Stimulated activated memory B cell treated with anti-CD40 and anti-IgM and Interleukin-4, amounts not matched to agents 10 μg/mL and 1 μg/mL and 100 μg/mL, for 72 hours (primary cell): ENCODE measurements at regions not wholly inside any gene's neighbourhood (a gene's known extent, or its start where the extent isn't known, plus 50 kb on each side); places are given as distances from the start of the nearest gene placed in this dataset.
A peak's percentile ranks its signal among the peaks of the same experiment; 100 is the strongest.

Source experiments
- ATAC-seq: fragments of 150-1000 bp; cut with Tn5 transposase; 2 replicates; pipeline ENCODE4 v1.10.0; 2021
- H3K27ac Mint-ChIP-seq: one replicate; pipeline ENCODE4 v1.8.0; 2022; ENCODE audit warnings: mild to moderate bottlenecking, mixed read lengths
- H3K27me3 Mint-ChIP-seq: one replicate; pipeline ENCODE4 v1.8.0; 2022; ENCODE audit warnings: mixed read lengths
- H3K36me3 Mint-ChIP-seq: one replicate; pipeline ENCODE4 v1.8.0; 2022; ENCODE audit warnings: mixed read lengths
- H3K4me1 Mint-ChIP-seq: one replicate; pipeline ENCODE4 v1.8.0; 2022; ENCODE audit warnings: mixed read lengths
- H3K4me3 Mint-ChIP-seq: one replicate; pipeline ENCODE4 v1.8.0; 2022; ENCODE audit warnings: mild to moderate bottlenecking, moderate library complexity, mixed read lengths
- H3K9me3 Mint-ChIP-seq: one replicate; pipeline ENCODE4 v1.8.0; 2022; ENCODE audit warnings: mixed read lengths

DNA sequence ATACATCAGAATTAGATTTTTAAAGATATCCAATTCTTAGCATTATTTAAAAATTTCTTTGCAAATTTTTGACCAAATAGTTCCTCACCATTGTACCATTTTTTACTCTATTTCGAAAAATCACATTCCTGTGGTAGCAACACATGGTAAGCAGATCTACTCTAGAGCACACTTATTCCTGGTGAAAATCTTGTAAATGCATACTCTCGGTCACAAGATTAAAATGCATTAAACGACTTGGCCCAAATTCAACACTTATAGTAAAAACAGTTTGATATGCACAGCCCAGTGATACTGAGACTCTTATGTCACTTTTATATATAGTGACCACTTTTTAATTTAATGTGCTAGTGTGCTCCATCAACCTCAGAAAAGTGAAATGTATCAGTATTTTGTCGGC lies 208.8 kb upstream of the TARS1 start:
- H3K36me3 Mint-ChIP-seq, result no peaks in the 10 kb centered on the region
- peaks cover 9% of the 10 kb centered on the region for H3K27me3 Mint-ChIP-seq
- no peak overlapping the region for H3K27ac Mint-ChIP-seq
- H3K9me3 Mint-ChIP-seq, result no peaks in the 10 kb centered on the region
- ATAC-seq, result no peak
- H3K4me3 Mint-ChIP-seq, result no peak overlapping the region
- H3K4me1 Mint-ChIP-seq, result peaks cover 8% of the 10 kb centered on the region

DNA sequence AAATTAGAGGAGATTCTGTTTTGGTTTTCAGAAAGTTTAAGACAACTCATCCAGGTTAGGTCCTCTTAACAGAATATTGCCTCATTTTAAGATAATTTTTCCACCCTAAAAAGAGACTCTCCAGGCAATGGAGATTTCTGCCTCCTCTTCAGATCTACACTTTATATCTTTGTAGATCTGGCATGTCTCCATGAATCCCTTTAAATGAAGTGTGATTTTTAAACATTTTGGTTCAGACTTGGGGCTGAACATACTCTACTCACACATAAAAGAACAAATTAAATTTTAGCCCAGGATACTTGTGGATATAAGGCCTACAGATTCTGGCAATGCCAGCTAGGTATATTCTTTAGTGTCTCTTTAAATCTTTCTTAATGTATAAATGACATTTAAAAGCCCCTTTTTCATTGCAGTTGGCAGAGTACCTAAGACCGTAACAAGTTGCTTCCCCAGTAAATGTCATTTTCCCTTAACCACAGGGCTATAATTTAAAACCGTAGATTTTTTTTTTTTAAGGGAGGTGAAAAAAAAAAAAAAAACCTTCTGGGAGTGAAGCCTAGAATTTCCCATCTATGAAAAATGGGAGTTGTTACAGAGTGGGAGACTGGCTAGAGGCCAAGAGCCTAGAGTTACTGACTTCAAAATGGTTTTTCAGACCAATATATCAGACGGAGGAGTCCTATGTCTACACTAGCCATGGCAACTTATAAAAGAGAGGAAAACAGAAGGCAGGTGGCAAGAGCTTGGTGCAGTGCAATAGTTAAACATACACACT lies 207.8 kb upstream of the TARS1 start:
- no peak overlapping the region for H3K27ac Mint-ChIP-seq
- no peak overlapping the region for H3K4me3 Mint-ChIP-seq
- H3K27me3 Mint-ChIP-seq, result peaks cover 9% of the 10 kb centered on the region
- ATAC-seq, result no peak
- no peaks in the 10 kb centered on the region for H3K9me3 Mint-ChIP-seq
- H3K36me3 Mint-ChIP-seq, result no peaks in the 10 kb centered on the region
- H3K4me1 Mint-ChIP-seq, result peaks cover 8% of the 10 kb centered on the region

DNA sequence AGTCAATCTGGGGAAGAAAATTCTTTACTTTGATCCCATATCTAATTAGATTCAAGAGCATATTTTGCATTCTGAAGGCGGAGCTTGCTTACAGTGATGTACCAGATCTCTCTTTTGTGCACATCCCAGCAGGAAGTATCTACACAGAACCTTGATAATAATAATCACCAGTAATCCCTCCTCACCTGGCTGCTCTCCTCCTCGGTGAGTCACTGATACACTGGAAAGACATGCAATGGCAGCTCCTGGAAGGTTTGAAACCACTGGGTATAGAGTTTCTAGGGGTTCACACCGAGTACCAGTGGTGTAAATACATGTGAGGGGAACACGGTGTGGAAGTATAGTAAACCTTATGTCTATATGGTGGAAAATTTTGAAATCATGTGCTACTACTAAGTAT lies 205.5 kb upstream of the TARS1 start:
- Mint-ChIP-seq H3K4me1 (peaks cover 8% of the 10 kb centered on the region), H3K27me3 (no peaks in the 10 kb centered on the region), H3K4me3 (no peak overlapping the region), H3K36me3 (no peaks in the 10 kb centered on the region), H3K9me3 (no peaks in the 10 kb centered on the region), H3K27ac (no peak overlapping the region)
- ATAC-seq, result no peak

DNA sequence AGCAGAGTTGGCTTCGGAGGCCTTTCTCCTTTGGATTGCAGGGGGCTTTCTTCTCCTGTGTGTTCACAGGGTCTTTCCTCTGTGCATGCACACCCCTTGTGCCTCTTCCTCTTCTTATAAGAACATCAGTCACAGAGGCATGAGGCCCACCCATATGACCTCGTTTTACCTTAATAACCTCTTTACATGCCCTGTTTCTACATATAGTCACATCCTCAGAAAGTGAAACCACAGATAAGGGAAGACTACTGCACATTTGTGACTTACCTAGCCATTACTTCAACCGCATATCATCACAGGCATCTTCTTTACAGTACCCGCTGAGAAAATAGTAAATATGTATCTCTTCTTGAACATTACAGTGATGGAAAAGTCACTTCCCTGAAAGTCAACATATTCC lies 204.9 kb upstream of the TARS1 start:
- no peak for ATAC-seq
- Mint-ChIP-seq H3K4me1 (peaks cover 8% of the 10 kb centered on the region), H3K27me3 (no peaks in the 10 kb centered on the region), H3K27ac (no peak overlapping the region), H3K36me3 (no peaks in the 10 kb centered on the region), H3K9me3 (no peaks in the 10 kb centered on the region), H3K4me3 (no peak overlapping the region)

DNA sequence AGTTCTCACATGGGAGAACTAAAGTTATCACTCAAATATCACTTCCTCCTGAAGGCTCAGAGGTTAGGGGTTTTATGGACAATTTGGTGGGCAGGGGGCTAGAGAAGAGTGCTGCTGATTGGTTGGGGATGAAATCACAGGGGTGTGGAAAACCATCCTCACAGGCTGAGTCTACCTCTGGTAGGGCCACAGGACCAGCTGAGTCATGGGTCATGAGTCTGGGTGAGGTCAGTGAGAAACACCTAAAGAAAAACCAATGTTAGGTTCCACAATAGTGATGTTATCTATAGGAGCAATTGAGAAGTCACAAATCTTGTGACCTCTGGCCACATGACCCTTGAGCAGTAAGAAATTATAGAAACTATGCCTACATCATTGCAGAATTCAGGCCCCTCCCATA lies 203.3 kb upstream of the TARS1 start:
- H3K4me1 Mint-ChIP-seq, result peaks cover 19% of the 10 kb centered on the region
- no peaks in the 10 kb centered on the region for H3K27me3 Mint-ChIP-seq
- H3K4me3 Mint-ChIP-seq, result no peak overlapping the region

DNA sequence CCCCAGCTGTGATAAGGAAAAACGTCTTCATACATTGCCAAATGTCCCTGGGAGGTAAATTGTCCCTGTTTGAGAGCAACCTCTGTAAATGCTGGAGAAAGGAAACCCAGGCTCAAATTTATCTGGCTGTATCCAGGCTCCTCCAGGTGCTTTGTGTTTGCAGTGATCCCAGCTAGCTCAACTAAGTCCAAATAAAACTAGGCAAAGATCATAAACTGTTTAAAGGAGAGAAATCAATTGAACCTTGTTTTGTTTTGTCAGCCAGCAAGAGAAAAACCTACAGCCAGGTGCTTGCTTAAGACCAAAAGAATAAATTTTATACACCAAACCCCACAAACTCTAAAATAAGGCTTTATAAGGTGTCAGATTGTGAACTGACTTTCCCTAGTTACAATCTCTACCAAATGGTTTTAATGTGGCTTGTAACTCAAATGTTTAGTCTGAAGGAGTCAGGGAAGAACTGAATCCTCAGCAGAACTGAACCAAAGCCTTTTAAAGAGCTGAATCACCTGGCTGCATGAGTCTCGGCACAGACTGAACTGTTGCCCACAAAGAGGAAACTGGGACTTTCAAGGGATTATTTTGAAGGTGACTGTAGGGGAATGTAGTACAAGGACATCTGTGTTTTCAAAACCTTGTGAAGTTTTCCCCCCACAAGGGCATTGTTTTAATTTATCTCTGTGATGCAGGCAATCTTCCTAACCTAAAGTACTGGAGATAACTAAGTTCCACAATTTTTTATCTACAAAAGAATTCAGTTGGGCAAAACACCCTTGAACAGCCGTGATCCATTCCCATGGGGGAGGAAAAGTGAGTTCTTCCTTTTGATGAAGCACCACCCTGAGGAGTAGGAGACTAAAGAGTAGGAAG lies 201.7 kb upstream of the TARS1 start:
- ATAC-seq, result no peak
- no peaks in the 10 kb centered on the region for H3K36me3 Mint-ChIP-seq

More for the DNA sequence above, 203.3 kb upstream of the TARS1 start:
- Mint-ChIP-seq H3K27ac (no peak overlapping the region), H3K36me3 (no peaks in the 10 kb centered on the region), H3K9me3 (no peaks in the 10 kb centered on the region)
- no peak for ATAC-seq

DNA sequence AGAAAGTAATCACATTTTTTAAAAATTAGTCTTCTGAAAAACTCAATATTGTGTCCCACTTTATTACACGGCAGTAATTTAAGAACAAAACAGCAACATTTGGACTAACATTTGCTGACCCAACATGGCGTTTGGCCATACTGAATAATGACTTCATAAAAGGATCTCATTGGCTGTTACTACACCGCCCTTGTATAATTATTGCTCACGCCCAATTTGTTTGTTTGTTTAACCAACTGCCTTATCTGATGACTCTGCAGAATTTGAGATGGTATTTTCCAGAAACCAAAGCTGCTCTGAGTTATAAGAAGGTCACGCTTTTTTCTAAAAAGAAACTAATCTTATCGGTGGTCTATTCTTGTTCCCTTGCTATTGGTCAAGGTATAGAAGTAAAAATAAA lies 200.2 kb upstream of the TARS1 start:
- Mint-ChIP-seq H3K27ac (no peak overlapping the region), H3K36me3 (no peaks in the 10 kb centered on the region)
- no peak for ATAC-seq

More for the DNA sequence above, 201.7 kb upstream of the TARS1 start:
- Mint-ChIP-seq H3K27me3 (no peaks in the 10 kb centered on the region), H3K9me3 (no peaks in the 10 kb centered on the region), H3K4me1 (peaks cover 19% of the 10 kb centered on the region), H3K27ac (no peak overlapping the region), H3K4me3 (no peak overlapping the region)

DNA sequence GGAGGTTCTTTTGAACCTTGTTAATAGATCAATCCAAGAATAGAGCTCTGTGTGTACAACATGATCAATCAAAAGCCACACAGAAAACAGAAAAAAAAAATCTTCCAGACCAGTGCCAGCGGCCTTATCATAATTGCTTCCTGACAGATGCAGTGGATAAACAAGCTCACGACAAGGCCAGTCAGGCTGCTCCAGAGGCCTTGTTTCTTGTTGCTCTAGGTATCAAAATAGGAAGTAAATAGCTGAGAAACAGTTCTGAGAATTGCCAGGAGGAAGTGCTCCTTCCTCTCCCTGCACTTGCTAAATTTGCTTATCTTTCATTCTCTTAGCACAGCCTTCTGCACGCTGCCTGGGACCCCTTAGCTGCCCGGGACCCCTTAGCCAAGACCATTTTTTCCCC lies 199.0 kb upstream of the TARS1 start:
- no peaks in the 10 kb centered on the region for H3K36me3 Mint-ChIP-seq
- peak; percentile 55 for ATAC-seq
- no peak overlapping the region for H3K4me3 Mint-ChIP-seq
- no peaks in the 10 kb centered on the region for H3K9me3 Mint-ChIP-seq
- H3K27me3 Mint-ChIP-seq, result no peaks in the 10 kb centered on the region
- H3K27ac Mint-ChIP-seq, result peak overlapping the region; percentile 23
- H3K4me1 Mint-ChIP-seq, result peaks cover 11% of the 10 kb centered on the region

More for the DNA sequence above, 200.2 kb upstream of the TARS1 start:
- Mint-ChIP-seq H3K9me3 (no peaks in the 10 kb centered on the region), H3K4me3 (no peak overlapping the region), H3K4me1 (peaks cover 18% of the 10 kb centered on the region), H3K27me3 (no peaks in the 10 kb centered on the region)

DNA sequence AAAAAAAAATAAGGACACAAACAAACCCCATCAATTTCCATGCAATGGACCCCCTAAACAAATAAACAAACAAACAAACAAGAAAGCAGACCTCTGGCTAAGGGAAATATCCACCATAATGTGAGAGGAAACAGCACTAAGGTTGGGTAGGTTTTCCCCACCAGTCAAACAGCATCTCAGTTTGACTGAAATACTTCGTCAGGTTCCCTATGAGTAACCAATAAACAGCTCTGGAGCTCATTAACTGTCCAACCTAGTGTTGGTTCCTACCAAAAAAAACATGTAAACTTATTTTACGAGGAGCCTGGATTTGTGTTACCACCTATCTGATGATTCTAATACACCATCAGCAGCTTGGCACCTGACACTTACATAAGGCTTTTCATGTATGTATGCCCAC lies 198.5 kb upstream of the TARS1 start:
- H3K27ac Mint-ChIP-seq, result no peak overlapping the region
- H3K27me3 Mint-ChIP-seq, result no peaks in the 10 kb centered on the region
- H3K4me1 Mint-ChIP-seq, result peaks cover 11% of the 10 kb centered on the region
- H3K4me3 Mint-ChIP-seq, result no peak overlapping the region
- H3K36me3 Mint-ChIP-seq, result no peaks in the 10 kb centered on the region
- H3K9me3 Mint-ChIP-seq, result no peaks in the 10 kb centered on the region
- no peak for ATAC-seq

DNA sequence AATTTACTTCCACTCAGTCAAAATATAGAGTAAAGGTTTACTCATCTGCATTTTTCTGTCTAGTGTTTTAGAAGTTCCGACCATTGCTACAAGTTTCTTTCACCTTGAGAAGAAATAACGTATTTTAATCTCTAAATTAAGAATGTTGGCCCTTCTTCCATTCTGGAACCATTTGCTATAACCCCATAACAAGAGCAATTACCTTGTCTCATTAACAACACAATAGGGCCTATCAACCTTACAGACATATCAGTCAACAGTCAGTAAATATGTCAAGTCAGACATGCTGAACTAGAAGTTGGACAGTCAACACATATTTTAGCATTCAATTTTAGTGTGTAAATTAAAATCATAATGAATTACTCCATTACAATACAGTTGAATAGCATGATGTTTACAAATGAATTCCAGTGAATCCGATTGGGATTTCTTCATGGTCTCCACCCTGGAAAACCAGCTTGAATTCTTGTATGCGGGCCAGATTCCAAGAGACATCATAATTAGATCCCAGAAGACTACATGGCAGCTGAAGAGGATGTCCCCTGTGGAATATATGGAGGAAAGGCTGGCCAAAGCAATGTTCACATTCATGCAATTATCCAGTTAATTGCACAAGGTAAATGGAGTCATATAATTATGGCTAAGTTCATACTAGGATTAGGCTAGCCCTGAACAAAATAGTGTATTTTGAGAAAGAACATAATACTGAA lies 196.2 kb upstream of the TARS1 start:
- peaks cover 11% of the 10 kb centered on the region for H3K4me1 Mint-ChIP-seq

DNA sequence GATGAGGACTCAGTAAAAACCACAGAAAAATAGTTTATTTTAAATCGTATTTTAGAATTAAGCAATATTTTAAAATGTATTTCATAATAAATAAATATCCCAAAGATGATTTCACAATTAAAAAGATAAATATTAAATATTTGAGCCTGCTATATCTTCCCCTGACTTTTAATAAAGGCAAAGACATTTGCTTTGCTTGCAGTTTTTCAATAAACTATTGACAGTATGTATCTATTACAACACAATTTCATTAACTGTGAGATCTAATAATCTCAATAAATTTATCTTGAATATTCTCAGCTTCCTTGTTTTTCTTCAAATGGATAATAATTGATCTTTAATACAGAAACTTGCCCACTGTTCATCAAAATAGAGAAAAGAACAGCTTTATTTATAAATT lies 186.2 kb upstream of the TARS1 start:
- H3K9me3 Mint-ChIP-seq, result no peaks in the 10 kb centered on the region
- no peak overlapping the region for H3K27ac Mint-ChIP-seq
- no peaks in the 10 kb centered on the region for H3K36me3 Mint-ChIP-seq
- no peak for ATAC-seq
- no peaks in the 10 kb centered on the region for H3K4me1 Mint-ChIP-seq
- H3K27me3 Mint-ChIP-seq, result no peaks in the 10 kb centered on the region
- H3K4me3 Mint-ChIP-seq, result no peak overlapping the region

More for the DNA sequence above, 196.2 kb upstream of the TARS1 start:
- no peak overlapping the region for H3K27ac Mint-ChIP-seq
- H3K9me3 Mint-ChIP-seq, result no peaks in the 10 kb centered on the region
- no peaks in the 10 kb centered on the region for H3K27me3 Mint-ChIP-seq
- no peaks in the 10 kb centered on the region for H3K36me3 Mint-ChIP-seq
- no peak for ATAC-seq
- H3K4me3 Mint-ChIP-seq, result no peak overlapping the region

DNA sequence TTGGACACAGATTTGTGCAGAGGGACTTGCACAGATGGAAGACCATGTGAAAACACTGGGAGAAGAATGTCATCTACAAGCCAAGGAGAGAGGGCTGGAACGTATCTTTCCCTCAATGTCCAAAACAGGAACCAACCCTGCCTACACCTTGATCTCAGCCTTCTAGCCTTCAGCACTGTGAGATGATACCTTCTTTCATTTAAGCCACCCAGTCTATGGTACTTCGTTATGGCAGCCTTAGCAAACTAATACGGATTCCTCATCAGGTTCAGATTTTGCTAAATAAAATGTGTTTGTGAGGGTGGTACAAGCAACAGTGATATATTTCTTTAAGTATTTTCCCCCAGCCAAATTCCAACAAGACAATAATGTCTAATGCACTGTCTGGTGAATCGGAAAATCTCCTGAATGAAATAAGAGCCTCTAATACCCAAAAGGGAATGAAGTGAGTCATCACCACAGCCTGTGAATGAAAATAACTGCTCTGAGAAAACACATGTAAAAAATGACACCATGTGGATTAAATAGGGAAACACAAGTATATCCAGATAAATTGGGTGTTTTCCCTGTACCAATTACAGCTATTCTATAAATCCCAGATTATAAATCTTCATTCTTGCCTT lies 182.8 kb upstream of the TARS1 start:
- H3K27ac Mint-ChIP-seq, result no peak overlapping the region
- H3K4me3 Mint-ChIP-seq, result no peak overlapping the region
- H3K36me3 Mint-ChIP-seq, result no peaks in the 10 kb centered on the region
- H3K4me1 Mint-ChIP-seq, result no peaks in the 10 kb centered on the region
- ATAC-seq, result no peak
- H3K9me3 Mint-ChIP-seq, result no peaks in the 10 kb centered on the region
- no peaks in the 10 kb centered on the region for H3K27me3 Mint-ChIP-seq

DNA sequence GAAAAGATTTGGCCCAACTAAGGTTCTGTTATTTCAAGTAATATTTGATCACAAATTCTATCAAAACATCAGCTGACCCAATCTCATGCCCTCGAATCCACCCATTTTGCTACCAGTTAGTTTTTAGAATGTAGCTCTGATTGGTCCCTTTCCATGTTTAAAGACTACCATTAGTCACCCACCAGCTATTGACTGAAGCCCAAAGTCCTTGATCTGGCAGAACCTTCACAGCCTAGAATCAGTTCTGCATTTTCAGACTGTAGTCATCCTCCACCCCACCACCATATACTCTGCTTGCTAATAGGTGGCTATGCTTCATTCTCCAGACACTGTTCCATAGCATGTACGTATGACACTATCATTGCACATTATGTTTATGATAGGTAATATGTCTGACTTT lies 182.2 kb upstream of the TARS1 start:
- H3K4me1 Mint-ChIP-seq, result no peaks in the 10 kb centered on the region
- H3K9me3 Mint-ChIP-seq, result peaks cover 3% of the 10 kb centered on the region
- no peak overlapping the region for H3K27ac Mint-ChIP-seq
- no peak overlapping the region for H3K4me3 Mint-ChIP-seq
- no peak for ATAC-seq
- no peaks in the 10 kb centered on the region for H3K36me3 Mint-ChIP-seq
- H3K27me3 Mint-ChIP-seq, result no peaks in the 10 kb centered on the region

DNA sequence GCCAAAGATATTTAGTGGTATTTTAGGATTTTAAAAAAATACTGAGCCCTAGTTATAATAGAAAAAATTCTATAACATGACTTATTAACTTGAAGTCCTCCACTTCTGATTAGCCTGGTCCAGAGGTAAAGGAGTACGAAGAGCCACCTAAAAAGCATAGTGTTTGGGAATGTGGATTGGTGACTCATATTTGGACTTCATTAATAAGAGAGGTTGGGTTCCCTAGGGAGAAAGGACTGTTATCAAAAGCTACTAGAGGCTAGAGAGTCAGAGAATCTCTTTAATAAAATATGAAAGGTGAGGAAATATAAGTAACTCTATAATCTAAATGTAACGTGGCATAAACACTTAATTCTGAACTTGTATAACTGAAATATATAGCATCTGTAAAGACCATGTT lies 180.7 kb upstream of the TARS1 start:
- peaks cover 13% of the 10 kb centered on the region for H3K9me3 Mint-ChIP-seq
- H3K4me3 Mint-ChIP-seq, result no peak overlapping the region
- ATAC-seq, result no peak
- H3K4me1 Mint-ChIP-seq, result no peaks in the 10 kb centered on the region
- H3K27ac Mint-ChIP-seq, result no peak overlapping the region
- H3K27me3 Mint-ChIP-seq, result no peaks in the 10 kb centered on the region
- peaks cover 6% of the 10 kb centered on the region for H3K36me3 Mint-ChIP-seq

DNA sequence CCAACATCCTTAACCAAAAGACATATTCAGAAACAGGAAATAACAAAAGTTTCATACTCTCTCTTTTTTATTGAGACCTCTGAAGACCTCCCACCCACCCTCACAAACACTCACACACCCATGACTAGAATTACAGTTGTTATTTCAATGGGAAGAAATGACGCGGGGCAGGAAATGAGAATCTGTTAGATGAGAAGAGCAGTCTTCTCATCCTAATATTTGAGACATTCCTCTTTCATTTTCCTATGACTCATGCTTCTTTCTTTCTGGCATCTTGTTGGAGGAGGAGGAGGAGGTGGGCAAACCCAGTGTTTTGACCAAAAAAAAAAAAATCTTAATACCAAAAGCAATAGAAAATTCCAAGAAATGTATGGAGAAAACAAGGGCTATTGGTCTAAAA lies 179.5 kb upstream of the TARS1 start:
- peaks cover 13% of the 10 kb centered on the region for H3K9me3 Mint-ChIP-seq
- H3K27ac Mint-ChIP-seq, result no peak overlapping the region
- no peak for ATAC-seq
- no peaks in the 10 kb centered on the region for H3K27me3 Mint-ChIP-seq
- H3K4me1 Mint-ChIP-seq, result no peaks in the 10 kb centered on the region
- H3K36me3 Mint-ChIP-seq, result peaks cover 6% of the 10 kb centered on the region
- no peak overlapping the region for H3K4me3 Mint-ChIP-seq
